Activated CD8-positive, alpha-beta memory T cell treated with anti-CD3 and anti-CD28 coated beads, Interleukin-2, amount 10 ng/mL, durations not matched to agents 7 days and 5 days (primary cell): ENCODE measurements at regions not wholly inside any gene's neighbourhood (a gene's known extent, or its start where the extent isn't known, plus 50 kb on each side); places are given as distances from the start of the nearest gene placed in this dataset.

Source experiments
- ATAC-seq: fragments of 150-1000 bp; cut with Tn5 transposase; one replicate; pipeline ENCODE4 v1.10.0; 2021; ENCODE audit warnings: moderate library complexity
- CTCF ChIA-PET: fragments of 350-600 bp; sonication (Branson Sonifier 250); formaldehyde crosslinking; loops from one replicate; lab custom pipeline; 2021; ENCODE audit warnings: antibody characterized with exemption; lab: Charles Lee
- DNase-seq: peaks from one replicate; pipeline ENCODE4 v3.0.0-alpha.2; 2020
- H3K27ac Mint-ChIP-seq: one replicate; pipeline ENCODE4 v1.8.0; 2021; ENCODE audit warnings: mild to moderate bottlenecking, mixed read lengths
- H3K27me3 Mint-ChIP-seq: one replicate; pipeline ENCODE4 v1.8.0; 2021; ENCODE audit warnings: mixed read lengths
- H3K36me3 Mint-ChIP-seq: one replicate; pipeline ENCODE4 v1.8.0; 2021; ENCODE audit warnings: mild to moderate bottlenecking, mixed read lengths
- H3K4me1 Mint-ChIP-seq: one replicate; pipeline ENCODE4 v1.8.0; 2021; ENCODE audit warnings: mixed read lengths
- H3K4me3 Mint-ChIP-seq: one replicate; pipeline ENCODE4 v1.8.0; 2021; ENCODE audit warnings: mild to moderate bottlenecking, moderate library complexity, mixed read lengths
- H3K9me3 Mint-ChIP-seq: one replicate; pipeline ENCODE4 v1.8.0; 2022; ENCODE audit warnings: low read depth, mixed read lengths

DNA sequence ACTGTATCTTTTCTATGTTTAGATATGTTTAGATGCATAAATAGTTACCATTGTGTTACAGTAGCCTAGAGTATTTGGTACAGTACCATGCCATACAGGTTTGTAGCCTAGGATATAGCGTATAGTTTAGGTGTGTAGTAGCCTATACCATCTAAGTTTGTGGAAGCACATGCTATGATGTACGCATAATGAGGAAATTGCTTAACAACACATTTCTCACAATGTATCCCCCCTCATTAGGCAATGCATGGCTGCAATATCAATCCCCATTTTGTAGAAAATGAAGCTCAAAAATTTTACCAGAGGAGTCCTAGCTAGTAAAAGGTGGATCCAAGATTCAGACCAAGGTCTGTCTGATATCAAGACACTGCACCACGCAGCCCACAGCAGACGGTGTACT, 376.4 kb upstream of the NFE2L3 start:
- H3K4me3 Mint-ChIP-seq: no peak overlapping the region
- H3K4me1 Mint-ChIP-seq: no peaks in the 10 kb centered on the region
- ATAC-seq (no peak), DNase-seq (no peak)
- no peak overlapping the region for H3K27ac Mint-ChIP-seq
- H3K36me3 Mint-ChIP-seq: no peaks in the 10 kb centered on the region
- H3K9me3 Mint-ChIP-seq: no peaks in the 10 kb centered on the region
- peaks cover 5% of the 10 kb centered on the region for H3K27me3 Mint-ChIP-seq
- CTCF ChIA-PET: no interaction called here

- Mint-ChIP-seq H3K4me3 (no peak overlapping the region), H3K27ac (no peak overlapping the region), H3K4me1 (no peaks in the 10 kb centered on the region), H3K9me3 (no peaks in the 10 kb centered on the region), H3K36me3 (no peaks in the 10 kb centered on the region), H3K27me3 (peaks cover 5% of the 10 kb centered on the region)
- DNase-seq: no peak
- no peak for ATAC-seq
- CTCF ChIA-PET: no interaction called here
Measured at GRCh38 chr7:25775999-25776743, 375.8 kb upstream of the NFE2L3 start.

DNA sequence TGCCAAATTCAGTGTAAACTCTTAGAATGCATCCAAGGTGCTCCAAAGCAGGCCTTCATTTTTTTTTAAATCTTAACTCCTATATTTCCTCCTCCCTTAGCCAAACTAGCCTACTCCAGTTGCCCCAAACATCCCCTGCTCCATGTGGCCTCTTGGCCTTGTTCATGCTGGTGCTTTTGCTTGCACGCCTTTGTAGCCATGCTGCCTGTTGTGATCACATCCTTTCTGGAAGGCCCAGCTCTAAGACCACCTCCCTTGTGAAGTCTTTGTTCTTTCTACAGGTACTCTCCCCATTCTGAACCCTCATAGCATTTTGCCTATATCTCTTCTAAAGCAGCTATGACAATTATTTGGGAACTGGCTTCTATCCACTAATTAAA, 375.3 kb upstream of the NFE2L3 start:
- Mint-ChIP-seq H3K36me3 (no peaks in the 10 kb centered on the region), H3K4me3 (no peak overlapping the region), H3K27ac (no peak overlapping the region), H3K27me3 (peaks cover 5% of the 10 kb centered on the region), H3K4me1 (no peaks in the 10 kb centered on the region), H3K9me3 (no peaks in the 10 kb centered on the region)
- CTCF ChIA-PET: no interaction called here
- ATAC-seq (no peak), DNase-seq (no peak)

- no peak overlapping the region for H3K4me3 Mint-ChIP-seq
- H3K4me1 Mint-ChIP-seq: no peaks in the 10 kb centered on the region
- H3K9me3 Mint-ChIP-seq: no peaks in the 10 kb centered on the region
- DNase-seq (no peak), ATAC-seq (no peak)
- H3K27ac Mint-ChIP-seq: no peak overlapping the region
- H3K36me3 Mint-ChIP-seq: no peaks in the 10 kb centered on the region
- CTCF ChIA-PET: interaction anchor here (0.6 kb wide), 1 partner anchor 1283 kb away, joined by 3 read pairs; no protein-coding TSS in a partner anchor
- peaks cover 5% of the 10 kb centered on the region for H3K27me3 Mint-ChIP-seq
Measured at GRCh38 chr7:25777969-25778708, 373.9 kb upstream of the NFE2L3 start.

DNA sequence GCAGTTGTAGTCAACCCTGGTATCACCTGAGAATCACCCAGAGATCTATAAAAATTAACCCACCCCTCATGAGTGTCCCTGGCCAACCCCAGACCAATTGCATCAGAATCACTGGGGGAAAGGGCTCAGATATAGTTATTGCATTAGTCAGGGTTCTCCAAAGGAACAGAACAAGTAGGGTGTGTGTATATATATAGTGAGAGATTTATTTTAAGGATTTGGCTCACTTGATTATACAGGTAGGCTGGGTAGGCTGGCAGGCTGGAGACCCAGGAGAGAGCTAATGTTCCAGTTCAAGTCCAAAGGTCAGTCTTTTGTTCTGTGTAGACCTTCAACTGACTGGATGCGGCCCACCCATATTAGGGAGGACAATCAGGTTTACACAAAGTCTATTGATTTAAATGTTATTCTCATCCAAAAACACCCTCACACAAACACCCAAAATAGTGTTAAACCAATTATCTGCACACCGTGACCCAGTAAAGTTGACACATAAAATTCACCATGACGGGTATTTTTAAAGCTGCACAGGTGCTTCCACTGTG, 372.9 kb upstream of the NFE2L3 start:
- CTCF ChIA-PET: no interaction called here
- ATAC-seq (no peak), DNase-seq (no peak)
- no peaks in the 10 kb centered on the region for H3K36me3 Mint-ChIP-seq
- H3K4me1 Mint-ChIP-seq: no peaks in the 10 kb centered on the region
- H3K4me3 Mint-ChIP-seq: no peak overlapping the region
- no peaks in the 10 kb centered on the region for H3K9me3 Mint-ChIP-seq
- no peak overlapping the region for H3K27ac Mint-ChIP-seq
- H3K27me3 Mint-ChIP-seq: peaks cover 5% of the 10 kb centered on the region

DNA sequence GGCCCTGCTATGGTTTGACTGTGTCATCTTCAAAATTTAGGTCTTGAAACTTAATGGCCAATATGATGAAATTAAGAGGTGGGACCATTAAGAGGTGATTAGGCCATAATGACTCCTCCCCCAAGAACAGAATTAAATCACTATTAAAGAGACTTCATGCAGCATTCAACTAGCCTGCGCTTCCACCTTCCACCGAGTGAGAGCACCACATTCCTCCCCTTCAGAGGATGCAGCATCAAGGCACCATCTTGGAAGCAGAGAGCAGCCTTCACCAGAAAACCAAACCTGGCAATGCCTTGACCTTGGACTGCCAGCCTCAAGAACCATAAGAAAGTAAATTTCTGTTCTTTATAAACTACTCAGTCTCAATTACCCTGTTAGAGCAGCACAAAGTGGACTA, 371.1 kb upstream of the NFE2L3 start:
- ATAC-seq: no peak

DNA sequence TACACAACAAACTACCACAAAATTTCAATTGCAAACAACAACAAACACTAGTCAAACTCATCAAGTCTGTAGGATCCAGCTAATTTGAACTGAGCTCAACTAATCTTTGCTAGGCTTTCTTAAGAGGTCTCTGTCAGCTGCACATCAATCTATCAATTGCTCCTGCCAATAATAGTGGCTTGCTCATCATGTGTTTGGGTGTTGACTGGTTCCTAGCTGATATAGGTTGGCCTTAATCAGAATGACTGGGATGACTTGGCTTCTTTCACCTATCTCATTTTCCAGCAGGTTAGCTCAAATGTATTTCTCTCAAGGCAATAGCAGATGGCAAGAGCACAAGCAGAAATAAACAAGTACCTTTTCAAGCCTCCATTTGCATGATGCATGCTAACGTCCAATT, 370.3 kb upstream of the NFE2L3 start:
- H3K4me3 Mint-ChIP-seq: no peak overlapping the region
- ATAC-seq (no peak), DNase-seq (no peak)
- H3K9me3 Mint-ChIP-seq: no peaks in the 10 kb centered on the region
- no peak overlapping the region for H3K27ac Mint-ChIP-seq
- no peaks in the 10 kb centered on the region for H3K4me1 Mint-ChIP-seq
- peaks cover 4% of the 10 kb centered on the region for H3K27me3 Mint-ChIP-seq
- CTCF ChIA-PET: no interaction called here
- no peaks in the 10 kb centered on the region for H3K36me3 Mint-ChIP-seq

More for the DNA sequence above, 371.1 kb upstream of the NFE2L3 start:
- peaks cover 4% of the 10 kb centered on the region for H3K27me3 Mint-ChIP-seq
- no peak for DNase-seq
- CTCF ChIA-PET: no interaction called here
- no peaks in the 10 kb centered on the region for H3K4me1 Mint-ChIP-seq
- no peak overlapping the region for H3K27ac Mint-ChIP-seq
- no peak overlapping the region for H3K4me3 Mint-ChIP-seq
- H3K36me3 Mint-ChIP-seq: no peaks in the 10 kb centered on the region
- no peaks in the 10 kb centered on the region for H3K9me3 Mint-ChIP-seq

DNA sequence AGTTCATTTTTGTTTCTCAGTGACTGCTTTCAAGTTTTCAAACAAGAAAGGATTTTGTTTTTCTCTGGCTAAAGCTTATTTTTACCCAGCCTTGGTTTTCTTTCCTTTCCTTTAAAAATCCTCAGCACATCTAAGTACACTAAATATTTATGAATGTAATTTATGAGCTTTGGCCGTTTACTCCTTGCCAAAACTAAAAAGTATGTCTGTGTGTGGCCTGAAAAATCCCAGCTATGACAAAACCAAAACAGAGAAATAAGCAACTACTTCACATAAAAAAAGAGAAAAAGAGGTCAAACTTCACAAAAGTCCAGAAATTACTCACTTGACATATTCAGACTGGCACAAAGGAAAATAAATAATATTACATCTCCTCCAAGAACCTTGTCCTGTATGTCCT, 365.1 kb upstream of the NFE2L3 start:
- CTCF ChIA-PET: no interaction called here
- H3K4me3 Mint-ChIP-seq: no peak overlapping the region
- H3K9me3 Mint-ChIP-seq: no peaks in the 10 kb centered on the region
- H3K4me1 Mint-ChIP-seq: no peaks in the 10 kb centered on the region
- no peak overlapping the region for H3K27ac Mint-ChIP-seq
- peaks cover 8% of the 10 kb centered on the region for H3K27me3 Mint-ChIP-seq
- H3K36me3 Mint-ChIP-seq: no peaks in the 10 kb centered on the region
- DNase-seq (no peak), ATAC-seq (no peak)

DNA sequence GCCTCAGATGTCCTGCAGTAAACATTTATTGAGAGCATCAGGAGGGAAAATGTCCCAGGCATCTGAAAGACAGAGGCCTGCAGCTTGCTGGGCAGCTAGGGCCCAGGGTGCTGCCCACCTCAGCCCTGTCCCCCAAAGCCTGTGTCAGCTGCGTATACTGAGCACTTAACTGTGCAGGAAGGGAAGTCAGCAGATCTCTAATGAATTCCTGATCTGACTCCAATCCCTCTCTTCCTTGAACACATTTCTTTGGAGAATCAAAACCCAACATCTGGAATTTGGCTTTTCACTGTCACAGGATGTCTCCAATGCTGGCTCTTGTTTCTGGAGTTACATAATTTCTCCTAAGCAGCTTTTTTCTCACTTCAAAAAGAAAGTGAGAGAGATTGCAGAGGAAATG, 364.7 kb upstream of the NFE2L3 start:
- H3K4me1 Mint-ChIP-seq: no peaks in the 10 kb centered on the region
- CTCF ChIA-PET: no interaction called here
- H3K27ac Mint-ChIP-seq: no peak overlapping the region
- H3K27me3 Mint-ChIP-seq: peaks cover 8% of the 10 kb centered on the region
- no peak for ATAC-seq
- H3K9me3 Mint-ChIP-seq: no peaks in the 10 kb centered on the region
- H3K4me3 Mint-ChIP-seq: no peak overlapping the region
- H3K36me3 Mint-ChIP-seq: no peaks in the 10 kb centered on the region
- DNase-seq: no peak

- Mint-ChIP-seq H3K4me1 (no peaks in the 10 kb centered on the region), H3K27ac (no peak overlapping the region), H3K4me3 (no peak overlapping the region), H3K36me3 (no peaks in the 10 kb centered on the region), H3K27me3 (peaks cover 12% of the 10 kb centered on the region), H3K9me3 (no peaks in the 10 kb centered on the region)
- no peak for DNase-seq
- ATAC-seq: no peak
- CTCF ChIA-PET: no interaction called here
Measured at GRCh38 chr7:25788371-25788770, 363.6 kb upstream of the NFE2L3 start.

GRCh38 chr7:25788961-25789620, 362.9 kb upstream of the NFE2L3 start:
- Mint-ChIP-seq H3K4me3 (no peak overlapping the region), H3K27ac (no peak overlapping the region), H3K9me3 (no peaks in the 10 kb centered on the region), H3K4me1 (no peaks in the 10 kb centered on the region), H3K27me3 (peaks cover 15% of the 10 kb centered on the region), H3K36me3 (no peaks in the 10 kb centered on the region)
- ATAC-seq: no peak
- DNase-seq: no peak
- CTCF ChIA-PET: no interaction called here

DNA sequence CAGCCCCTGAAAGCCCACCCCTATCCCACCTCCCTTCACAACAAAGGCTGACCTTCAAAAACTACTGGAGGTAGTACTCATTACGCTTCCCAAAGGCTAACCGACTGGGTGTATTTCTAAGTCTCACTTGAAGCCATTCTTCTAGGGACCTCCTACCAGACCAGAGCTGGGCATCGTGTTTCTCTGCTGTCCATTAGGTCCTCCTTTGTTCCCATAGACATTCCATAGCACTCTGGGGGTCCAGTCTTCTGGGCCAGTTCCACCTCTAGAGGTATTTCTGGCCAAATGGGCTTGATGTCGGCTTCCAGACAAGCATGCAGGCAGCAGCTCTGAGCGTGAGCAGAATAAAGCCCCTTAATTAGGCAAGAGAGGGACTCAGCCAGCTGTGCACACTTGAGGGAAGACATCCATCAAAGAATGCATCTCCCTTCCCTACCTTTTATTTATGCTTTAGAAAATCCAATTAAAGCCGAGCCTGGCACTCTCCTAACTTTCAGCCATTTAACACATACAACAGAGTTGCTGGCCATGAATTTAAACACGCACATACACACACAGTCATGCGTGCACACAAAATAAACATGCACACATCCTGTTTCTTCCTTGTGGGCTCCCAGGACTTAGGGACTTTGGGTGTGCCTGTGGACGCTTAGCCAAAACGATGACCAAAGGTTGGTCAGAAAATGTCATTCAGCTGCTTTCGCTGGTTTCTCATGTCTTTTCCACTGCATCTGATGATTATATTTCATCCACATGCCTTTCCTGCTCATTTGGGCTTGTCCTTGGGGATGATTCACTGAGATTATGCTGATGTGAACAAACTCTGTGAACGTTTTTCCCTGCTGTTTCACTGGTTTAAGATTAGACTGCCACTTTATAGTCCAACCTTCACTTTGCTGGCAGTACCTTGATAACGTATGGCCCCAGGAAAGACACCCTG, 362.0 kb upstream of the NFE2L3 start:
- peaks cover 21% of the 10 kb centered on the region for H3K27me3 Mint-ChIP-seq
- H3K4me3 Mint-ChIP-seq: no peak overlapping the region
- H3K27ac Mint-ChIP-seq: no peak overlapping the region
- ATAC-seq (no peak), DNase-seq (no peak)
- H3K9me3 Mint-ChIP-seq: no peaks in the 10 kb centered on the region
- CTCF ChIA-PET: no interaction called here
- H3K4me1 Mint-ChIP-seq: no peaks in the 10 kb centered on the region
- no peaks in the 10 kb centered on the region for H3K36me3 Mint-ChIP-seq

- no peak for DNase-seq
- H3K36me3 Mint-ChIP-seq: no peaks in the 10 kb centered on the region
- H3K4me1 Mint-ChIP-seq: no peaks in the 10 kb centered on the region
- H3K27ac Mint-ChIP-seq: no peak overlapping the region
- CTCF ChIA-PET: no interaction called here
- ATAC-seq: no peak
- H3K9me3 Mint-ChIP-seq: no peaks in the 10 kb centered on the region
- H3K4me3 Mint-ChIP-seq: no peak overlapping the region
- peaks cover 18% of the 10 kb centered on the region for H3K27me3 Mint-ChIP-seq
Measured at GRCh38 chr7:25790963-25791362, 361.0 kb upstream of the NFE2L3 start.
